HG03064 (cell line): ENCODE measurements at regions not wholly inside any gene's neighbourhood (a gene's known extent, or its start where the extent isn't known, plus 50 kb on each side); places are given as distances from the start of the nearest gene placed in this dataset.
A peak's percentile ranks its signal among the peaks of the same experiment; 100 is the strongest.

Source experiments
- ATAC-seq: cut with Tn5 transposase; IDR thresholded peaks from one replicate; pipeline ENCODE4 v1.9.1; 2021; ENCODE audit warnings: low read depth; ENCODE audit not compliant: unreplicated experiment

- ATAC-seq, result no peak
Measured at GRCh38 chr17:72486806-72487205, 366.0 kb downstream of the SOX9 start.

GRCh38 chr17:72487731-72488494, 367.1 kb downstream of the SOX9 start:
- no peak for ATAC-seq

GRCh38 chr17:72488555-72489271, 367.9 kb downstream of the SOX9 start:
- no peak for ATAC-seq

- ATAC-seq, result no peak
Measured at GRCh38 chr17:72489272-72489641, 368.4 kb downstream of the SOX9 start.

GRCh38 chr17:72491102-72491501, 370.3 kb downstream of the SOX9 start:
- no peak for ATAC-seq

- no peak for ATAC-seq
Measured at GRCh38 chr17:72492494-72492893, 371.7 kb downstream of the SOX9 start.

- no peak for ATAC-seq
Measured at GRCh38 chr17:72492941-72493340, 372.1 kb downstream of the SOX9 start.

GRCh38 chr17:72494566-72494965, 373.7 kb downstream of the SOX9 start:
- no peak for ATAC-seq

- no peak for ATAC-seq
Measured at GRCh38 chr17:72496461-72496860, 375.6 kb downstream of the SOX9 start.

- no peak for ATAC-seq
Measured at GRCh38 chr17:72497915-72498314, 377.1 kb downstream of the SOX9 start.

- no peak for ATAC-seq
Measured at GRCh38 chr17:72498364-72499210, 377.8 kb downstream of the SOX9 start.

- ATAC-seq, result no peak
Measured at GRCh38 chr17:72501404-72502370, 380.9 kb downstream of the SOX9 start.

- no peak for ATAC-seq
Measured at GRCh38 chr17:72502371-72503341, 381.8 kb downstream of the SOX9 start.

GRCh38 chr17:72503556-72503955, 382.7 kb downstream of the SOX9 start:
- no peak for ATAC-seq

- ATAC-seq, result no peak
Measured at GRCh38 chr17:72504783-72505182, 384.0 kb downstream of the SOX9 start.

GRCh38 chr17:72506773-72507172, 386.0 kb downstream of the SOX9 start:
- ATAC-seq, result no peak

- no peak for ATAC-seq
Measured at GRCh38 chr17:72507370-72507769, 386.6 kb downstream of the SOX9 start.

- ATAC-seq, result peak; percentile 69
Measured at GRCh38 chr17:72510351-72511016, 389.7 kb downstream of the SOX9 start.
